GM21360 (cell line): ENCODE measurements at regions not wholly inside any gene's neighbourhood (a gene's known extent, or its start where the extent isn't known, plus 50 kb on each side); places are given as distances from the start of the nearest gene placed in this dataset.
"Not testable (repeated sequence)": the region's sequence is repeated elsewhere in the genome, so short reads cannot be mapped to it uniquely, and the experiment has no call there.

Experiments used
- ATAC-seq: cut with Tn5 transposase; IDR thresholded peaks from one replicate; pipeline ENCODE4 v1.9.1; 2021; ENCODE audit warnings: mild to moderate bottlenecking, moderate library complexity; ENCODE audit not compliant: unreplicated experiment

DNA sequence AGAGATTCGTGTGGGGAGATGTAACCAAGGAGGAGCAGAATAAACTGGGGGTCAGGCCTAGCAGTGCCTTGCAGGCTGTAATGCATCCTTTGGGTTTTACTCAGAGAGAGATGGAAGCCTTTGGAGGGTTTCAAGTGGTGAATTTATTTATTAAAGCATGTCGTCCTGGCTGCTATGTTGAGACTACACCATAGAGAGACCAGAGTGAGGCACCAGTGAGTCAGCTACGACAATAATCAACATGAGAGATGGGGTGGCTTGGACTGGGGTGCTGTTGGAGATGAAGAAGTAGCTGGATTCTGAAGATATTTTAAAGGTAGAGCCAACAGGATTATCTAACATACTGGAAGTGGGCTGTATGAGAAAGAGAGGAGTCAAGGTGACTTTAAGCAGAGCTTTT lies 335.3 kb upstream of the ARHGEF26 start:
- no peak for ATAC-seq

DNA sequence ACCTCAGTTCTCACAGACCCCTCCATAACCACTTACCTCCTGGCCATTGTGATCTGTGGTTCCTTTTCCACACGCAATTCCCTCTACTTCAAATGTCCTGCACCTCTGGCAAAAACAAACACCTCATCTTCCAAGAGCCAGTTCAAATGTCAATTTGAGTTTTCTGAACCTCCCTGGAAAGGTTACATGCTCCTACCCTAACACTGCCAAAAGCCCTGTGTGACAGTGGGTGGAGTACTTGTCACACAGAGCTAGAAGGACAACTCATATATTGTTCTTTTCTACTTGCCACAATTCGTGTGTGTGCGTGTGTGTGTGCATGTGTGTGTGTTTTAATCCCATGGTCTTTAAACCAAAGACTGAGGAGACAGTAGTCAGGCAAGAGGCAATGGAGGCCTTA lies 331.8 kb upstream of the ARHGEF26 start:
- no peak for ATAC-seq

DNA sequence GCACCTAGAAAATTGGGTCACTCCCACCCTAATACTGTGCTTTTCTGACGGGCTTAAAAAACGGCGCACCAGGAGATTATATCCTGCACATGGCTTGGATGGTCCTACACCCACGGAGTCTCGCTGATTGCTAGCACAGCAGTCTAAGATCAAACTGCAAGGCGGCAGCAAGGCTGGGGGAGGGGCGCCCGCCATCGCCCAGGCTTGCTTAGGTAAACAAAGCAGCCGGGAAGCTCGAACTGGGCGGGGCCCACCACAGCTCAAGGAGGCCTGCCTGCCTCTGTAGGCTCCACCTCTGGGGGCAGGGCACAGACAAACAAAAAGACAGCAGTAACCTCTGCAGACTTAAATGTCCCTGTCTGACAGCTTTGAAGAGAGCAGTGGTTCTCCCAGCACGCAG lies 324.1 kb upstream of the ARHGEF26 start:
- not testable (repeated sequence) for ATAC-seq

DNA sequence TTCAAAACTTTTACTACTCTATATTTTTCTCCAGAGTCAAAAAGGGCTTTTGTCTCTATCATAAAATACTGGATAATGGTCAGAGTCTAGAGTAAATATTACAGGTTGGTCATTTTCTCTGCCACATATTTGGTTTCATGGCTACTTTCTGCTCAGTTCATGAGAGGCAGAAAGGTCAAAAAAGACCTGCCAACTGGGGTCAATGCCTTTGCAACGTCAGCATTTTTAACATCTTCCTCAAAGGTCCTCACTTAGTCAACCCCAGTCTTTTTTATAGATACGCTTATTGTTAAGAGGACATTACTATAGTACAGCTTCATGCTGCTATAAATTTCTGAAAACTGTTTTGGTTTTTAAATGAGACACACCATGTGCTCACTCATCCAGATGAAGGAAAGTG lies 312.1 kb upstream of the ARHGEF26 start:
- no peak for ATAC-seq

DNA sequence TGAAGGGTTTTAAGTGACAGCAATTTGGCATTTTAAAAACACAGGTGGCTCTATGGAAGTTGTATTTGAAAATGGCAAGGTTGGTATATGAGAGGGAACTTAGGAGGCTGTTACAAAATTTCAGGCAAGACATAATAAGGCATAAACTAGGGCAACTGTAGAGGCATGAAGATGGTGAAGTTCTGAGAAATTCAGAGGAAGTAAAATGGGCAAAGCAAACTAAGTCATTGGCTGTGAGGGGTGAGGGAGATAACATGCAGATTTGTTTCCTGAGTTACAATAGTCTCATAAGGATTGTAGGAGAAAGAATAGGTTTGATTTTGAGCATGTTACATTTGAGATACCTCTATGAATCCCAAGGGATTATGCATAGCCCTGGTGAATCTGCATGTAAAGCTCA lies 302.9 kb upstream of the ARHGEF26 start:
- ATAC-seq, result no peak

DNA sequence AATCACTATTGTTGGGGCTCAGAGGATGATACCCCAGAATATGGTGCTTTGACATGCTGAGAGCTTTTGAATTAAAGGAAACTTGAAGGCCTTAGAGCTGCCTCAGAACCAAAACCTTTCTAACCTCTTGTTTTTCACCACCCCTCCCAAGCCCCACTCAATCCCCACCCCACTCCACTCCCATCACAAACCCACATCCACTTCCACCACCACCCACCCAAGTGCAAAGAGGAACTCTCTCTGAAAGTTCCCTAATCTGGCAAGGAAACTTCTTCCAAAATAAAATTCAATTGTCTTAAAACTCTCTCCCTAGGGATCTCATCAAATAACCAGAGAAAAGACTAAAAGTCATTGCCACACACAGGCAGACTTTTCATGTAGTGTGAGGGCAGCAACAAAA lies 301.2 kb upstream of the ARHGEF26 start:
- ATAC-seq, result no peak

DNA sequence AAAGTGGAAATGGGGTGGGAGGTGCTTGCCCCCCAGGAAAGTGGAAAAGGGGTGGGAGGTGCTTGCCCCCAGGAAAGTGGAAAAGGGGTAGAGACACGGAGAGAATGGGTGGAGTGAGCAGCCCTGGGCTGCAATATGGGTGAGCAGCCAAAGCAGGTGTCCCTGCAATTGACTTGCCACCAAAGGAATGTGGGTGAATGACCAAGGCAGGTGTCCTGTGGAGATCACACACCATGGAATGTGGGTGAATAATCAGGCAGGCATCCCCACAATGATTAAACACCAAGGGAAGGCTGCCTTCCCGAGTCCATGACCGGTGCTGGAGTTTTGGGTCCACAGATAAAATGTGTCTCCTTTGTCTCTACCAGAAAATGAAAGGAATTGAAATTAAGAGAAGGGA lies 292.8 kb upstream of the ARHGEF26 start:
- not testable (repeated sequence) for ATAC-seq

DNA sequence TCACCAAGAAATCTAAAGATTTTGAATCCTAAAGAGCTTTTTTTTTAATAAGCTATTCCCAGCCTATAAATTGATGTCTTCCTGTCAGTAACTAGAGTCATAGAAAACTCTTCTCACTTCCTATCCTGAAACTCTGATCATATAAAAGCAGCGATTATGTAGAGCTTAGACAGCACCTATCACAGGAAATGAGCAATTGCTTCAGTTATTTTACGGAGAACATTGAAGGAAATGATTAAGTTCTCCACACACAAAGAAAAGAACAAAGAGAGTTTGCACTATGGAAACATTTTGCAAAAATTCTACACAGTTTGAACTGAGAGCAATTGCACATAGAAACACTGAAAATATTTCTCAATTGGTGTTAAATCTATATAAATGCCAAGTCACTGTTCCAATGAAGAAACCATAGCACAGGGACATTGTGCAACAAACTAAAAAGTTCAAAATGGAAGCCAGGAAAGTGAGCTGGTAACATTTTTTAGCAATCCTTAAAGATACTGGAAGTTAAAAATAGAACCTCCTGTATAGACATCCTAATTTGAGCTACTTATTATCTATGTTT lies 291.5 kb upstream of the ARHGEF26 start:
- ATAC-seq, result no peak

DNA sequence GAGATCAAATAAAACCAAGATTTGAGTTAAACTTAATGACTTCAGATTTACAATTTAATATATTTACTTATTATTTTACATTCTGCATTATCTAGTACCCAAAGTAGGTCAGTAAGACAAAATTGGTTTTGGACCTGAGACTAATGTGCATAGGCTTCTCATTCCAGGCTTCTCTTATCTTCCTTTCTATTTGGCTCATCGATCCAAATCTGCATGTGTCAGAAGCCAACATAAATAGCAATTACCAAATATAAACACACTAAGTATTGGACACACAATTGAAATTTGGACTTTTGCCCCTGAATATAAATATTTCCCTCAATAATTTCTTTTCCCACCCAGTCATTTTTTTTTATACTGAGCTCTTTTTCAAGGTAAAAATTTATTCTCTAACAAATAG lies 290.6 kb upstream of the ARHGEF26 start:
- no peak for ATAC-seq

DNA sequence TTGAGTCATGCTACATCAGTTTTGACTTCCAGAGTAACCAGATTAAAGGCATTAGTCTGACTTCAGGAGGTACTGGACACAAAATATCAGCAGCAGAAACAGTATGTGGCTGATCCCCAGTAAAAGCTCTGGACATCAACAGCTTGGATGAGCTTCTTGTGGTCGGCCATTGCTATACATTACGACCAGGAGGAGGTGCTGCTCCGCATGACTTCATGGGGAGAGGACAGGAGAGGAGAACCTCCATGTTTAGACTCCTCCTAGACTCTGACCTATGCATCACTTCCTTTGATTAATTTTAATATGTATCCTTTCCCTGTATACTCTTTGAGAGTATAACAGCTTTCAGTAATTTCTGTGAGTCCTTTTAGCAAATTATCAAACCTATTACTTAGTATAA lies 285.6 kb upstream of the ARHGEF26 start:
- ATAC-seq, result no peak

DNA sequence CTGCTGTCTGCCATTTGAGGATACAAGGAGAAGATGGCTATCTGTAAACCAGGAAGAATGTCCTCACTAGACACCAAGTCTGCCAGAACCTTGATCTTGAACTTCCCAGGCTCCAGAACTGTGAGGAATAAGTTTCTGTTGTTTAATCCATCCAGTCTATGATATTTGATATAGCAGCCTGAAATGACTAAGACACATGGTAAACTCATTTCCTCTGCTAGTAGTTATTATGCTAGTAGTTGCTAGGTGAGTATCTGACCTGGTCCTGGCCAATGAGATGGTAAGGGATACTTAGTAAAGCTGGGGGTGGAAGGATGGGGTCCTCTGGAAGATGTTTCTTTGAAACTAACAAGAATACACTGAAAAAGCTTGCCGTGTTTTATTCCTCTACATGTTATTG lies 280.7 kb upstream of the ARHGEF26 start:
- ATAC-seq, result no peak

DNA sequence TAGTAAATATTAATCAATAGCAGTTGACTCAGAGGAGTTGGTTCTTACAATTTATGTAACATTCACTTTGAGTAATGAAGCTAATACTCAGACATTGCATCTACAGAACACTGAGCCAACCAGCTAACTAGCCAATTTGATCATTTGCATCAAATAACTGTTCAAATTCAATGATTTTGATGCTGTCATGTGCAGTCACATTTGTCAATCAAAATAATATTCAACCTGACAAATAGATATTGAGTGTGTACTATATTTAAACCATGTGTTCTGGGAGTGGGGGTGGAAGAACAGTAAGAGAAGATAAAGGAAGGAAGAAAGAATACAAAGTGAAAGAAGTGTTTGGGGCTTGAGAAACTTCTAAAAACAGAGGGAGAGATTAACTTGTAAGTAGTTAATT lies 277.2 kb upstream of the ARHGEF26 start:
- no peak for ATAC-seq

DNA sequence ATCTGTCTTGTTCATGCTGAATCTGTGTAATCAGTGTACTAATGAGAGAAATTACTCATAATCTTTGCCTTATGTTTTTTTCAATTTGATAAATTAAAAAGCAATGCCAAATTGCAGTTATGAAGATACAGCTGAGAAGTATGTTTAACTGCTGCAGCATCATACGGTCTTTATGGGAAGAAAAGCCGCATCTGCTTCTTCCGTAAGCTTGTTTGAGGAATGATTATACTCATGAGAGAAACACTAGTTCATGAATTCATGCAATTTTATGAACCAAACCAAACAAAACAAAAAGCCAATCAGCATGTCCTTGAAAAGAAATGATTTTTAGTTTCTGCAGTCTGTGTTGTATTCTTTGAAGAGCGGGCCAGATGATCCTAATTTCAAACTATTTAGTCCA lies 275.9 kb upstream of the ARHGEF26 start:
- ATAC-seq, result no peak

DNA sequence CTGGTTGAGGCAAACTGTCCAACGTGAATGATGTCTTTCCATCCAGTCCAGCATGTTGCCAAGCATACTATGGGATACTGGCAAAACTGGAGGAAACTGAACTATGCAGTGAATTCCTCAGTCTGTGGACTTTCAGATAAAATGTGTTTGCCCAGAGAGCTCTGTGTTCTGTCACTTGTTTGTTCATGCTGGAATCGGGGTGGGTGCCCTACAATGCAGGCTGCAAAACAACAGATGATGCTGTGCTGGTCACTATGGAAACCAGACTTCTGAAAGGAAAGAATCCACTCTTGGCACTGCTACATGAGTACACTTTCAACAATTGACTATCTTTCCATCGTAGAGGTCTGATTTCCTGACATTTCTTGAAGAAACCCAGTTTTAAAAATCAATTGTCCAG lies 272.5 kb upstream of the ARHGEF26 start:
- no peak for ATAC-seq

DNA sequence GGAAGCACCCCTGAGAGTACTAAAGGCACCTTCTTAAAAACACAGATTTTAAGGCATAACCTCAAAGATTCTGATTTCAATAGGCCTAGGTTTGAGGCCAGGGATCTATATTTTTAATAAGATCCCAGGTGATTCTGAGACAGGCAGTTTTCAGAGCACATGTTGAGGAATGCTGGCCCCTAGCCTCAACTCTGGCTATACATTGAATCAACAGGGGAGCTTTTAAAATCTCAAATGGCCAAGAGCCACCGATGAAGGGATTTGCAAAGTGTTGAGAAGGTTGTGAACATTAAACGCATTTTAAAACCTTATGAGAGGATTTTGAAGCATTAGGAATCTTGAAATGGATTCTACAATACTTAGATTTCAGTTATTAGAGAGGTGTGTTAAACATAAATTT lies 268.8 kb upstream of the ARHGEF26 start:
- ATAC-seq, result no peak

DNA sequence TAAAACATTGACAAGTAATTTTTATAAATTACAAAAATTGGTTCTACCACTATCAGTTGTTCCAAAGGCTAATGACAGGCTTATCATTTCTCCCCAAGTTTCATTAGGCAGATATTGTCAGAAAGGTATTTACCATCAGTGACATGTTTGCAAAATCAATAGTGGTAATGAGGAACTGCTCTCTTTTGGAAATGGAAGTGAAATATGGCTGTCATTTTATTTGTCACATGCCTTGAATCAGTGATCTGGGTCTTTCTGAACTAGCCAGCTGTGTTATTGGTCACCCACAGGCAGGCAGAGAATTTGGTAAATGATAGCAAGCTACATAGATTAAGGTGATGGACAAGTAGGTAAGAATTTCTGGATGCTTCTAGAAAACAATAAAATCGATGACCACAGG lies 268.0 kb upstream of the ARHGEF26 start:
- ATAC-seq, result no peak

DNA sequence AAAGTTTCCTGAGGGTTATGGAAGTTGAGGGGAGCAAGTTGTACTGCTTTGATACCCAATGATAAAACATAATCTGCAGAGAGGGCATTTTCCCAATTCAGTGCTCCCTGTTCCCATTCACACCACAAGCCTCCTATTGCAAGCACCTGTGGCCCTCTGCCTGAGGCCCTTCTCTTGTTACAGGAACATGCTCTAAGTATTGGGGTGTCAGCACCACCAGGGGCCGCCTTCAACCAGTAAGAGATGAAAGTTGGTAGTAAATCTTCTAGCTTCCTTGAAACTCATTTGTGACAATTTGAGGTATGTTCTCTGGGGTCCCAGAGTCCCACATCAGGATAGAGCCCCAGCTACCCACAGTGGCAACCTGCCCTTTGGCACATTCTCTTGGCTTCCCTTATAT lies 265.4 kb upstream of the ARHGEF26 start:
- no peak for ATAC-seq

DNA sequence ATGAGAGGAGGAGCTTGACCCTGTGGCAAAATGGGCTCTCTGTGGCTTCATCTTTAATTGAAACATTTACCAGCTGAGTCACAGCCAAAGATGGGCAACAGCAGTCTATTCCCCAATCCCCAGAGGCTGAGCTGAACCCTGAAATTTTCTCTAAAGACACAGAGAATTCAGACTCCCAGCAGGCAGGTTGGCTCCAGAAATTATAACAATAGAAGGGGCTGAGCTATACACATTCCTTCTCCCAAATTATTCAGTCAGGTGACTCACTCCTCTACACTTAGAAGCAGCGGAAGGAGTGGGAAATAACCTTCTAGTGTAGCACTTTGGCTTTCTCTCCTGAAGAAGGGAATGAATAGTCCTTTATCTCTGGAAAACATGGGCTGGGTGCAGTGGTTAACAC lies 264.3 kb upstream of the ARHGEF26 start:
- no peak for ATAC-seq

DNA sequence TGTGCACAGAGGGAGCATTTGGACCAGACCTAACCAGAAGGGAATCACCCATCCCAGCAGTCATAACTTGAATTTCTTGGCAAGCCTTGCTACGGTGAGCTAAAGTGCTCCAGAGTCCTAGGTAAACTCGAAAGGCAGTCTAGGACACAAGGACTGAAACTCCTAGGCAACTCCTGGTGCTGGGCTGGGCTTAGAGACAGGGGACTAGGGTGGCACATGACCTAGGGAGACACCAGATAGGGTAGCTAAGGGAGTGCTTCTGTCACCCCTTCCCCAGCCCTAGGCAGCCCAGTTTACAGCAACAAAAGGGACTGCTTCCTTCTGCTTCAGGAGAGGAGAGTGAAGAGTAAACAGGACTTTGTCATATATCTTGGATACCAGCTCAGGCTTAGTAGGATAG lies 256.4 kb upstream of the ARHGEF26 start:
- ATAC-seq, result no peak

DNA sequence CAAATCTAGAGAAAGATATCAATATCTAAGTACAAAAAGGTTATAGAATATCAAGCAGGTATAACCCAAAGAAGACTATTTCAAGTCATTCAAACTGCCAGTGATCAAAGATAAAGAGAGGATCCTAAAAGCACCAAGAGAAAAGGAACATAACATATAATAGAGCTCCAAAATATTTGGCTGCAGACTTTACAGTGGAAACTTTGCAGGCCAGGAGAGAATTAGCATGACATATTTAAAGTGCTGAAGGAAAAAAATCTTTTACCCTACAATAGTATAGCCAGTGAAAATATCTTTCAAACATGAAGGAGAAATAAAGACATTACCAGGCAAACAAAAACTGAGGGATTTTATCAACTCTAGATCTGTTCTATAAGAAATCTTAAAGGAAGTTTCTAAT lies 254.3 kb upstream of the ARHGEF26 start:
- ATAC-seq, result no peak

DNA sequence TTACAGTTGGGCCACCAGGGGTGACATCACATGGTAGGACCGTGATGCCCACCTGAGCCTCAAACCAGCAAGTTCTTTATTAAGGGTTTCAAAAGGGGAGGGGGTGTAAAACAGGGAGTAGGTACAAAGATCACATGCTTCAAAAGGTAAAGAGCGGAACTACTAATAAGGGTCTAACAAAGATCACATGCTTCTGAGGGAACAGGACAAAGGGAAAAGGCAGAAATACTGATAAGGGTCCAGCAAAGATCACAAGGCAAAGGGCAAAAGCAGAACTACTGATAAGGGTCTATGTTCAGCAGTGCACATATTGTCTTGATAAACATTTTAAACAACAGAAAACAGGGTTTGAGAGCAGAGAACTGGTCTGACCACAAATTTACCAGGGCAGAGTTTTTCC lies 246.8 kb upstream of the ARHGEF26 start:
- not testable (repeated sequence) for ATAC-seq

DNA sequence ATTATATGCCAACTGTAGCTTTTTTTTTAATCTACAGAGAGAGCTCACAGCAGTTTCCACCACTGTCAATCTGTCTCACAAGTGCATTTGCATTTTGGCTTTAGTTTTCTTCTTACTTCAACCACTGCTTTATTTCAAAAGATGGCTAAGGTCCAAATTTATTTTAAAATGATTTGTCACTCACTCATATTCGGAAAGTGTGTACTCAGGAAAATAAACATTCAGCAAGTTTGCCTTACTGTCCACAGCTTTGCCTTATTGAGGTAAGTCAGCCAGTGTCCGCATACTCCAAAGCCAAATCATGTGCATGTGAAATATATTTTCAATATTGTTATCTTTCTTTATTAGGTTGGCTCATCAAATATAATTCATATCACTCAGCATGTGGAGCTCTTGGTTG lies 240.7 kb upstream of the ARHGEF26 start:
- ATAC-seq, result no peak

DNA sequence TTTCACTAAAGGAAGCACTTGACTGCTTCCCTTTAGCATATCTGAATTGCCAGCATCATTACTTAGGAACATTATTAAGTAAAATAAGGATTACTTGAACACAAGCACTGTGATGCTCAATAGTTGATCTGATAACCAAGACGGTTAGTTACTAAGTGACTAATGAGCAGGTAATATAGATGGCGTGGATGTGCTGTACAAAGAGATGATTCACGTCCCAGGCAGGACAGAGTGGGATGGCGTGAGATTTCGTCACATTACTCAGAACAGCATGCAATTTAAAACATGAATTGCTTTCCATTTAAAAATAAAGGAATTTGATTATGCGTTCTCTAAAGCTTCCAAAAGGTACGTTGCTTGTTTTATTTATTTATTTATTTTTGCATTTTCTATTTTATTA lies 240.0 kb upstream of the ARHGEF26 start:
- no peak for ATAC-seq

DNA sequence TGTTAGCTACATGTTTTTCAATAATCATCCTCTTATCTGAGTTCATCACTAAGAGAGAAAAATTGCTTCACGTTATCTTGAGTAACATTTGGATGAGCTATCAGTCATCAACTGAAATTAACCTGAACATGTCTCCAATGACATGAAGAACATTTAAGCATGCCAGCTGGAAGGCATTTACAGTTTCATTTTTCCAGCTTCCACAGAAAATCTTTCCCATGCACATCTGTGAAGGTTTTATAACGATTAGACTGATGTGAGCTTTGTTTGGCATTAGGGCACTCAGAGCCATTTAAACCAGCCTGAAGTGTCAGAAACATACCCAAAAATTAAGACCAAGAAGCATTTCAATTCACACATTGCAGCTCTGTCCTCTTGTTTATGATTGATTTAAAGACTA lies 235.8 kb upstream of the ARHGEF26 start:
- no peak for ATAC-seq
